ENCODE measurements at regions not wholly inside any gene's neighbourhood (a gene's known extent, or its start where the extent isn't known, plus 50 kb on each side); places are given as distances from the start of the nearest gene placed in this dataset.

DNA sequence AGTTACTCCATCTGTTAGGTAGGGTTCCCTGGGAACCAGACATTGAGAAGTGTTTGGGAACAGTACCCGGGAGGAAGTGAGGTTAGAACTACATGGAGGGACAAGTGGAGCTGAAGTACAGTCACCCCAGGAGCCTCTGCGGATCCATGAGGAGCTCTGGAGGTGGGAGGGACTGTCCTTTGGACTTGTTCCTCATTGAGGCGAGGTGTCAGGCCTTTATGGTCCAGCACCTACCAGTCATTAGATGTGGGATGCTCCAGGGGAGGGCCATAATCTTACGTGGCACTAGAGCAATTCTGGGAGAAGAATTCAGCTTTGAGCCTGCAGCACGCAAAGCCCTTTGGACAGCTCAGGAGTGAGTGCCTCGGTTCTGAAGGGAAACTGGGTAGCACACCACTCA lies 142.8 kb downstream of the DACT1 start:
- no peak overlapping the region for H3K4me3 ChIP-seq (replicated peaks in 1 of 3; ENCODE audit: insufficient read depth in 1 of 3, low read depth in 1 of 3, low read length in 3 of 3)
- no peak for FAIRE-seq
- no peak for TF ChIP-seq POLR2AphosphoS5 (IDR thresholded peaks at IDR 0.05; ENCODE audit: insufficient read depth, low read depth, low read length)
- TF ChIP-seq EZH2 (IDR thresholded peaks at IDR 0.05; ENCODE audit: borderline replicate concordance, low read depth, low read length, severe bottlenecking): no peak
- no peak for TF ChIP-seq MYC (IDR thresholded peaks at IDR 0.05; ENCODE audit: low read depth, low read length)
- no peak for TF ChIP-seq GATA2 (IDR thresholded peaks at IDR 0.05; ENCODE audit: insufficient read depth, insufficient read length, low read depth, low read length)
- no peak for TF ChIP-seq CTCF (IDR thresholded peaks at IDR 0.05; ENCODE audit: extremely low read depth in 1 of 2, insufficient read depth in 1 of 2, low read depth in 1 of 2, low read length in 2 of 2)
- TF ChIP-seq POLR2A (IDR thresholded peaks at IDR 0.05; ENCODE audit: low read depth, low read length): no peak
- TF ChIP-seq JUN (IDR thresholded peaks at IDR 0.05; ENCODE audit: borderline replicate concordance, insufficient read depth, insufficient read length, low read depth): no peak
- dilution Hi-C loops (cut with MboI; ENCODE audit: extremely low pct_ligation_motif_present, low sequenced_read_pairs): no loop called here
- no peaks in the 10 kb centered on the region for H3K4me1 ChIP-seq (ENCODE audit: control insufficient read depth, extremely low read depth, insufficient read depth, low read length)
- no peaks in the 10 kb centered on the region for H3K36me3 ChIP-seq (ENCODE audit: control insufficient read depth in 2 of 2, extremely low read depth in 1 of 2, insufficient read depth in 2 of 2, low read length in 2 of 2)
- H4K20me1 ChIP-seq (replicated peaks; ENCODE audit: control insufficient read depth, extremely low read depth, insufficient read depth, low read length): no peaks in the 10 kb centered on the region
- H3K4me2 ChIP-seq (ENCODE audit: insufficient read depth, low read length): no peak overlapping the region
- H3K9me3 ChIP-seq (replicated peaks; ENCODE audit: control insufficient read depth, insufficient read depth, low read length): no peaks in the 10 kb centered on the region
- H3K79me2 ChIP-seq (ENCODE audit: control insufficient read depth, insufficient read depth, low read length): no peaks in the 10 kb centered on the region
- no peak for DNase-seq (ENCODE audit: low read depth, low spot score)
- no peak overlapping the region for H2AFZ ChIP-seq (ENCODE audit: low read depth, low read length)
- H3K9me1 ChIP-seq (replicated peaks; ENCODE audit: control insufficient read depth, extremely low read depth, insufficient read depth, low read length): no peaks in the 10 kb centered on the region
- no TSS peak for BruUV-seq (replicated peaks)
- no peak overlapping the region for H3K9ac ChIP-seq (replicated peaks; ENCODE audit: extremely low read depth, insufficient read depth, low read length)
- ChIA-PET POLR2A (no interaction called here), CTCF (no interaction called here)
- H3K27me3 ChIP-seq (ENCODE audit: control insufficient read depth in 2 of 2, insufficient read depth in 2 of 2, low read length in 2 of 2): no peaks in the 10 kb centered on the region
- intact Hi-C loops (cut with micrococcal nuclease): no loop called here
- H3K27ac ChIP-seq (ENCODE audit: insufficient read depth, low read depth, low read length): no peak overlapping the region

DNA sequence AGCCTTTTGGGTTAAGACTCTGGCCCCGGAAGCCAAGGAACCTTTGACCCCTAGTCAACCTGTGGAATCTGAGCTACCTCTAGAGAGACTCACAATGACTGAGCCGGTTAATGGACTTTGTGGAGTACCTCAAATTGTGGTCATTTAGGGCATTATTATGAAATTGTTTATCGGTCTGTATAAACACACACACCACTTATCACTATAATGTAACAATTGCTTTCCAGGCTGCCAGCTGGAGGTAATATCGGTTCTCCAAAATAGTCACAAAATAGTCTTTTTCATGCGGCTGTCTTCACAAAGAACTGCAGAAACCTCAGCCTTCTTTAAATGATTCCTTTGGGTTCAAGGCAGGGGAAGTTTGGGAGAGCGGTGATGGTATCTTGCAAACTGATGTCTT lies 144.2 kb downstream of the DACT1 start:
- no peaks in the 10 kb centered on the region for H3K9me3 ChIP-seq (replicated peaks; ENCODE audit: control insufficient read depth, insufficient read depth, low read length)
- FAIRE-seq (no peak), DNase-seq (ENCODE audit: low read depth, low spot score) (no peak)
- H3K9me1 ChIP-seq (replicated peaks; ENCODE audit: control insufficient read depth, extremely low read depth, insufficient read depth, low read length): no peaks in the 10 kb centered on the region
- no peak overlapping the region for H3K9ac ChIP-seq (replicated peaks; ENCODE audit: extremely low read depth, insufficient read depth, low read length)
- POLR2A ChIA-PET: no interaction called here
- H3K36me3 ChIP-seq (ENCODE audit: control insufficient read depth in 2 of 2, extremely low read depth in 1 of 2, insufficient read depth in 2 of 2, low read length in 2 of 2): no peaks in the 10 kb centered on the region
- no peak overlapping the region for H3K4me3 ChIP-seq (replicated peaks in 1 of 3; ENCODE audit: insufficient read depth in 1 of 3, low read depth in 1 of 3, low read length in 3 of 3)
- no peak overlapping the region for H3K27ac ChIP-seq (ENCODE audit: insufficient read depth, low read depth, low read length)
- H3K4me2 ChIP-seq (ENCODE audit: insufficient read depth, low read length): no peak overlapping the region
- no TSS peak for BruUV-seq (replicated peaks)
- no peak overlapping the region for H2AFZ ChIP-seq (ENCODE audit: low read depth, low read length)
- TF ChIP-seq POLR2AphosphoS5 (IDR thresholded peaks at IDR 0.05; ENCODE audit: insufficient read depth, low read depth, low read length) (no peak), MYC (IDR thresholded peaks at IDR 0.05; ENCODE audit: low read depth, low read length) (no peak), EZH2 (IDR thresholded peaks at IDR 0.05; ENCODE audit: borderline replicate concordance, low read depth, low read length, severe bottlenecking) (no peak), CTCF (IDR thresholded peaks at IDR 0.05; ENCODE audit: extremely low read depth in 1 of 2, insufficient read depth in 1 of 2, low read depth in 1 of 2, low read length in 2 of 2) (no peak), POLR2A (IDR thresholded peaks at IDR 0.05; ENCODE audit: low read depth, low read length) (no peak), JUN (IDR thresholded peaks at IDR 0.05; ENCODE audit: borderline replicate concordance, insufficient read depth, insufficient read length, low read depth) (no peak)
- TF ChIP-seq, protein P1, sequence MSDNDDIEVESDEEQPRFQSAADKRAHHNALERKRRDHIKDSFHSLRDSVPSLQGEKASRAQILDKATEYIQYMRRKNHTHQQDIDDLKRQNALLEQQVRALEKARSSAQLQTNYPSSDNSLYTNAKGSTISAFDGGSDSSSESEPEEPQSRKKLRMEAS (IDR thresholded peaks at IDR 0.05; ENCODE audit: insufficient read depth, insufficient read length): no peak
- H3K79me2 ChIP-seq (ENCODE audit: control insufficient read depth, insufficient read depth, low read length): no peaks in the 10 kb centered on the region
- CTCF ChIA-PET: no interaction called here
- H3K27me3 ChIP-seq (ENCODE audit: control insufficient read depth in 2 of 2, insufficient read depth in 2 of 2, low read length in 2 of 2): no peaks in the 10 kb centered on the region
- no peaks in the 10 kb centered on the region for H4K20me1 ChIP-seq (replicated peaks; ENCODE audit: control insufficient read depth, extremely low read depth, insufficient read depth, low read length)
- H3K4me1 ChIP-seq (ENCODE audit: control insufficient read depth, extremely low read depth, insufficient read depth, low read length): no peaks in the 10 kb centered on the region
- intact Hi-C loops (cut with micrococcal nuclease): no loop called here
- dilution Hi-C loops (cut with MboI; ENCODE audit: extremely low pct_ligation_motif_present, low sequenced_read_pairs): no loop called here
